HEK293 (cell line): ENCODE measurements at regions not wholly inside any gene's neighbourhood (a gene's known extent, or its start where the extent isn't known, plus 50 kb on each side); places are given as distances from the start of the nearest gene placed in this dataset.

Experiments
- CTCF ChIA-PET: fragments of 350-600 bp; formaldehyde crosslinking; extraction: SDS; loops from one replicate; lab custom pipeline; 2021; ENCODE audit warnings: antibody characterized with exemption; lab: Yijun Ruan, JAX
- POLR2A ChIA-PET: fragments of 300-600 bp; formaldehyde crosslinking; extraction: SDS; loops from one replicate; lab custom pipeline; 2020; ENCODE audit warnings: antibody characterized with exemption, inconsistent platforms; lab: Yijun Ruan, JAX
- H3K27ac ChIP-seq: fragments of 200-500 bp; sonication (Bioruptor generic); 2 replicates; pipeline ENCODE4 v1.5.1; 2014; ENCODE audit warnings: low read depth, low read length, control low read depth, inconsistent platforms; ENCODE audit errors: extremely low read depth
- H3K36me3 ChIP-seq, 2 experiments: fragments of 200-500 bp in 1 of 2; sonication (Bioruptor generic) in 1 of 2; 1 replicate in 1 of 2; 2 replicates in 1 of 2; pipeline ENCODE4 v1.5.1; 2014 to 2017; ENCODE audit warnings: inconsistent platforms in 2 of 2, low read length in 2 of 2; ENCODE audit not compliant: control insufficient read depth in 2 of 2, insufficient read depth in 1 of 2
- H3K4me1 ChIP-seq: fragments of 200-500 bp; sonication (Bioruptor generic); 2 replicates; pipeline ENCODE4 v1.5.1; 2014; ENCODE audit warnings: mild to moderate bottlenecking, low read length, inconsistent platforms; ENCODE audit not compliant: control insufficient read depth, insufficient read depth
- H3K4me3 ChIP-seq: 2 replicates; pipeline ENCODE4 v1.5.1; 2011; ENCODE audit warnings: low read depth, mild to moderate bottlenecking, control low read depth, low read length, moderate library complexity
- H3K9me3 ChIP-seq: fragments of 200-500 bp; sonication (Bioruptor generic); 2 replicates; pipeline ENCODE4 v1.5.1; 2014; ENCODE audit warnings: low read depth, low read length, inconsistent platforms; ENCODE audit not compliant: control insufficient read depth, insufficient read depth
- BCL11A ChIP-seq: fragments of 450-650 bp; formaldehyde crosslinking; IDR thresholded peaks from 2 replicates; pipeline ENCODE4 v1.5.1; 2016; ENCODE audit warnings: low read depth, missing biosample characterization, missing genetic modification characterization
- FEZF1 ChIP-seq: fragments of 450-650 bp; formaldehyde crosslinking; IDR thresholded peaks from 2 replicates; pipeline ENCODE4 v1.5.1; 2016; ENCODE audit warnings: missing biosample characterization, missing genetic modification characterization
- KLF10 ChIP-seq: fragments of 450-650 bp; IDR thresholded peaks from 2 replicates; pipeline ENCODE4 v1.5.1; 2018; ENCODE audit warnings: missing biosample characterization, mild to moderate bottlenecking, missing genetic modification characterization
- ZBTB20 ChIP-seq: fragments of 450-650 bp; formaldehyde crosslinking; IDR thresholded peaks from 2 replicates; pipeline ENCODE4 v1.5.1; 2016; ENCODE audit warnings: missing biosample characterization, missing genetic modification characterization
- ZBTB8A ChIP-seq: fragments of 450-650 bp; formaldehyde crosslinking; IDR thresholded peaks from 2 replicates; pipeline ENCODE4 v1.5.1; 2016; ENCODE audit warnings: missing biosample characterization, missing genetic modification characterization
- ZNF10 ChIP-seq: fragments of 450-650 bp; formaldehyde crosslinking; IDR thresholded peaks from 2 replicates; pipeline ENCODE4 v1.5.1; 2017; ENCODE audit warnings: missing biosample characterization, missing genetic modification characterization
- ZNF174 ChIP-seq: fragments of 450-650 bp; formaldehyde crosslinking; IDR thresholded peaks from 2 replicates; pipeline ENCODE4 v1.5.0; 2017; ENCODE audit warnings: missing biosample characterization, mild to moderate bottlenecking, missing genetic modification characterization
- ZNF175 ChIP-seq: fragments of 450-650 bp; formaldehyde crosslinking; IDR thresholded peaks from 2 replicates; pipeline ENCODE4 v1.5.1; 2016; ENCODE audit warnings: missing biosample characterization, missing genetic modification characterization
- ZNF2 ChIP-seq: fragments of 450-650 bp; formaldehyde crosslinking; IDR thresholded peaks from 2 replicates; pipeline ENCODE4 v1.5.1; 2016; ENCODE audit warnings: missing biosample characterization, missing genetic modification characterization
- ZNF221 ChIP-seq: fragments of 450-650 bp; formaldehyde crosslinking; IDR thresholded peaks from 2 replicates; pipeline ENCODE4 v1.5.1; 2017; ENCODE audit warnings: missing biosample characterization, missing genetic modification characterization, borderline replicate concordance
- ZNF24 ChIP-seq: fragments of 450-650 bp; formaldehyde crosslinking; IDR thresholded peaks from 2 replicates; pipeline ENCODE4 v1.5.1; 2016; ENCODE audit warnings: missing biosample characterization, missing genetic modification characterization
- ZNF266 ChIP-seq: fragments of 450-650 bp; formaldehyde crosslinking; IDR thresholded peaks from 2 replicates; pipeline ENCODE4 v1.5.1; 2016; ENCODE audit warnings: missing biosample characterization, missing genetic modification characterization, low read depth
- ZNF274 ChIP-seq, 2 experiments: fragments of 200-500 bp in 1 of 2; fragments of 450-650 bp in 1 of 2; sonication (Bioruptor generic) in 1 of 2; formaldehyde crosslinking in 1 of 2; IDR thresholded peaks; 2 replicates each; pipeline versions ENCODE4 v1.5.1 to v1.6.1; 2014 to 2016; ENCODE audit warnings: borderline replicate concordance in 1 of 2, inconsistent platforms in 1 of 2, low read length in 1 of 2, missing biosample characterization in 1 of 2, missing genetic modification characterization in 1 of 2
- ZNF292 ChIP-seq: fragments of 450-650 bp; formaldehyde crosslinking; IDR thresholded peaks from 2 replicates; pipeline ENCODE4 v1.5.1; 2016; ENCODE audit warnings: low read depth, missing biosample characterization, missing genetic modification characterization, borderline replicate concordance
- ZNF629 ChIP-seq: fragments of 450-650 bp; formaldehyde crosslinking; IDR thresholded peaks from 2 replicates; pipeline ENCODE4 v1.5.1; 2017; ENCODE audit warnings: missing biosample characterization, missing genetic modification characterization
- ZNF677 ChIP-seq: fragments of 450-650 bp; IDR thresholded peaks from 2 replicates; pipeline ENCODE4 v1.5.0; 2018; ENCODE audit warnings: missing biosample characterization, mild to moderate bottlenecking, missing genetic modification characterization, moderate library complexity
- ZNF692 ChIP-seq: fragments of 450-650 bp; formaldehyde crosslinking; IDR thresholded peaks from 2 replicates; pipeline ENCODE4 v1.5.1; 2016; ENCODE audit warnings: missing biosample characterization, missing genetic modification characterization
- ZNF792 ChIP-seq: fragments of 450-650 bp; formaldehyde crosslinking; IDR thresholded peaks from 2 replicates; pipeline ENCODE4 v1.5.1; 2016; ENCODE audit warnings: missing biosample characterization, missing genetic modification characterization
- ZSCAN30 ChIP-seq: fragments of 450-650 bp; IDR thresholded peaks from 2 replicates; pipeline ENCODE4 v1.5.1; 2018; ENCODE audit warnings: missing biosample characterization, mild to moderate bottlenecking, missing genetic modification characterization, moderate library complexity
- TF ChIP-seq, protein P1 (sequence below): fragments of 450-650 bp; formaldehyde crosslinking; IDR thresholded peaks from 2 replicates; pipeline ENCODE4 v1.5.1; 2016; ENCODE audit warnings: missing biosample characterization, missing genetic modification characterization
- TF ChIP-seq, protein P2 (sequence below): fragments of 450-650 bp; IDR thresholded peaks from 2 replicates; pipeline ENCODE4 v1.5.1; 2018; ENCODE audit warnings: missing biosample characterization, missing genetic modification characterization
- TF ChIP-seq, protein P3 (sequence below): fragments of 450-650 bp; formaldehyde crosslinking; IDR thresholded peaks from 2 replicates; pipeline ENCODE4 v1.5.1; 2017; ENCODE audit warnings: missing biosample characterization, missing genetic modification characterization

- TF ChIP-seq, protein P1, sequence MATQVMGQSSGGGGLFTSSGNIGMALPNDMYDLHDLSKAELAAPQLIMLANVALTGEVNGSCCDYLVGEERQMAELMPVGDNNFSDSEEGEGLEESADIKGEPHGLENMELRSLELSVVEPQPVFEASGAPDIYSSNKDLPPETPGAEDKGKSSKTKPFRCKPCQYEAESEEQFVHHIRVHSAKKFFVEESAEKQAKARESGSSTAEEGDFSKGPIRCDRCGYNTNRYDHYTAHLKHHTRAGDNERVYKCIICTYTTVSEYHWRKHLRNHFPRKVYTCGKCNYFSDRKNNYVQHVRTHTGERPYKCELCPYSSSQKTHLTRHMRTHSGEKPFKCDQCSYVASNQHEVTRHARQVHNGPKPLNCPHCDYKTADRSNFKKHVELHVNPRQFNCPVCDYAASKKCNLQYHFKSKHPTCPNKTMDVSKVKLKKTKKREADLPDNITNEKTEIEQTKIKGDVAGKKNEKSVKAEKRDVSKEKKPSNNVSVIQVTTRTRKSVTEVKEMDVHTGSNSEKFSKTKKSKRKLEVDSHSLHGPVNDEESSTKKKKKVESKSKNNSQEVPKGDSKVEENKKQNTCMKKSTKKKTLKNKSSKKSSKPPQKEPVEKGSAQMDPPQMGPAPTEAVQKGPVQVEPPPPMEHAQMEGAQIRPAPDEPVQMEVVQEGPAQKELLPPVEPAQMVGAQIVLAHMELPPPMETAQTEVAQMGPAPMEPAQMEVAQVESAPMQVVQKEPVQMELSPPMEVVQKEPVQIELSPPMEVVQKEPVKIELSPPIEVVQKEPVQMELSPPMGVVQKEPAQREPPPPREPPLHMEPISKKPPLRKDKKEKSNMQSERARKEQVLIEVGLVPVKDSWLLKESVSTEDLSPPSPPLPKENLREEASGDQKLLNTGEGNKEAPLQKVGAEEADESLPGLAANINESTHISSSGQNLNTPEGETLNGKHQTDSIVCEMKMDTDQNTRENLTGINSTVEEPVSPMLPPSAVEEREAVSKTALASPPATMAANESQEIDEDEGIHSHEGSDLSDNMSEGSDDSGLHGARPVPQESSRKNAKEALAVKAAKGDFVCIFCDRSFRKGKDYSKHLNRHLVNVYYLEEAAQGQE (tag by site-specific recombination), result no peak
- no peak for TF ChIP-seq ZNF175 (tag by site-specific recombination)
- TF ChIP-seq ZBTB8A (tag by site-specific recombination), result no peak
- no peak for TF ChIP-seq ZNF274 (IDR thresholded peaks at IDR 0.05; ENCODE audit: low read length)
- no peak for TF ChIP-seq ZNF274 (tag by site-specific recombination; IDR thresholded peaks at IDR 0.05; ENCODE audit: borderline replicate concordance)
- no peak for TF ChIP-seq ZNF24 (tag by site-specific recombination)
- TF ChIP-seq, protein P2, sequence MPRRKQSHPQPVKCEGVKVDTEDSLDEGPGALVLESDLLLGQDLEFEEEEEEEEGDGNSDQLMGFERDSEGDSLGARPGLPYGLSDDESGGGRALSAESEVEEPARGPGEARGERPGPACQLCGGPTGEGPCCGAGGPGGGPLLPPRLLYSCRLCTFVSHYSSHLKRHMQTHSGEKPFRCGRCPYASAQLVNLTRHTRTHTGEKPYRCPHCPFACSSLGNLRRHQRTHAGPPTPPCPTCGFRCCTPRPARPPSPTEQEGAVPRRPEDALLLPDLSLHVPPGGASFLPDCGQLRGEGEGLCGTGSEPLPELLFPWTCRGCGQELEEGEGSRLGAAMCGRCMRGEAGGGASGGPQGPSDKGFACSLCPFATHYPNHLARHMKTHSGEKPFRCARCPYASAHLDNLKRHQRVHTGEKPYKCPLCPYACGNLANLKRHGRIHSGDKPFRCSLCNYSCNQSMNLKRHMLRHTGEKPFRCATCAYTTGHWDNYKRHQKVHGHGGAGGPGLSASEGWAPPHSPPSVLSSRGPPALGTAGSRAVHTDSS (tag by site-specific recombination), result no peak
- TF ChIP-seq, all 188 proteins: peak for 0
These were observed 219.9 kb downstream of the SEMA6A start (continued) for GRCh38 chr5:116354699-116355098.

- ChIA-PET POLR2A (no interaction called here), CTCF (interaction anchor here (0.6 kb wide), 1 partner anchor 516 kb away, joined by 3 read pairs; no protein-coding TSS in a partner anchor)
These were observed 227.0 kb downstream of the SEMA6A start for GRCh38 chr5:116347657-116348056.

GRCh38 chr5:116343961-116344360 is 230.7 kb downstream of the SEMA6A start:
- Histone ChIP-seq H3K4me3 (no peak overlapping the region), H3K36me3 (no peaks in the 10 kb centered on the region), H3K27ac (no peak overlapping the region), H3K9me3 (peaks cover 2% of the 10 kb centered on the region; the same call in 1 of the 2 replicates), H3K4me1 (no peaks in the 10 kb centered on the region)
- TF ChIP-seq ZSCAN30 (tag by site-specific recombination) (no peak), ZNF2 (tag by site-specific recombination) (no peak), FEZF1 (tag by site-specific recombination) (no peak)
- POLR2A ChIA-PET, result no interaction called here
- CTCF ChIA-PET, result no interaction called here

More at GRCh38 chr5:116347657-116348056, 227.0 kb downstream of the SEMA6A start:
- Histone ChIP-seq H3K4me3 (no peak overlapping the region), H3K4me1 (no peaks in the 10 kb centered on the region), H3K36me3 (no peaks in the 10 kb centered on the region), H3K27ac (no peak overlapping the region), H3K9me3 (peaks cover 2% of the 10 kb centered on the region; the same call in 1 of the 2 replicates)
- no peak for TF ChIP-seq KLF10 (tag by site-specific recombination)
- TF ChIP-seq ZNF292 (tag by site-specific recombination), result no peak
- TF ChIP-seq ZNF221 (tag by site-specific recombination), result no peak
- TF ChIP-seq ZBTB20 (tag by site-specific recombination), result no peak
- TF ChIP-seq ZNF792 (tag by site-specific recombination), result no peak
- TF ChIP-seq ZNF10, result no peak
- TF ChIP-seq BCL11A (tag by site-specific recombination), result no peak
- no peak for TF ChIP-seq ZNF174 (tag by site-specific recombination)
- TF ChIP-seq ZNF692 (tag by site-specific recombination), result no peak
- TF ChIP-seq, protein P3, sequence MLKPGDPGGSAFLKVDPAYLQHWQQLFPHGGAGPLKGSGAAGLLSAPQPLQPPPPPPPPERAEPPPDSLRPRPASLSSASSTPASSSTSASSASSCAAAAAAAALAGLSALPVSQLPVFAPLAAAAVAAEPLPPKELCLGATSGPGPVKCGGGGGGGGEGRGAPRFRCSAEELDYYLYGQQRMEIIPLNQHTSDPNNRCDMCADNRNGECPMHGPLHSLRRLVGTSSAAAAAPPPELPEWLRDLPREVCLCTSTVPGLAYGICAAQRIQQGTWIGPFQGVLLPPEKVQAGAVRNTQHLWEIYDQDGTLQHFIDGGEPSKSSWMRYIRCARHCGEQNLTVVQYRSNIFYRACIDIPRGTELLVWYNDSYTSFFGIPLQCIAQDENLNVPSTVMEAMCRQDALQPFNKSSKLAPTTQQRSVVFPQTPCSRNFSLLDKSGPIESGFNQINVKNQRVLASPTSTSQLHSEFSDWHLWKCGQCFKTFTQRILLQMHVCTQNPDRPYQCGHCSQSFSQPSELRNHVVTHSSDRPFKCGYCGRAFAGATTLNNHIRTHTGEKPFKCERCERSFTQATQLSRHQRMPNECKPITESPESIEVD (tag by site-specific recombination), result no peak
- no peak for TF ChIP-seq ZNF677
- TF ChIP-seq ZNF629, result no peak
- TF ChIP-seq ZNF266 (tag by site-specific recombination), result no peak
